Trophoblast cell (in vitro differentiated cells and primary cell): ENCODE measurements at regions not wholly inside any gene's neighbourhood (a gene's known extent, or its start where the extent isn't known, plus 50 kb on each side); places are given as distances from the start of the nearest gene placed in this dataset.

Experiments used
- DNase-seq, 2 donors: peaks; one replicate each; pipeline ENCODE4 v3.0.0-alpha.2; 2016
- H2AFZ ChIP-seq: 2 replicates; pipeline ENCODE4 v1.6.1; 2013; ENCODE audit warnings: low read length, moderate library complexity, mild to moderate bottlenecking; ENCODE audit not compliant: insufficient read depth, poor library complexity
- H2AK5ac ChIP-seq: 2 replicates; pipeline ENCODE4 v1.6.1; 2013; ENCODE audit warnings: mild to moderate bottlenecking, low read length
- H2BK120ac ChIP-seq: 2 replicates; pipeline ENCODE4 v1.6.1; 2013; ENCODE audit warnings: low read length, mild to moderate bottlenecking, moderate library complexity; ENCODE audit not compliant: insufficient read depth, poor library complexity
- H2BK12ac ChIP-seq: 2 replicates; pipeline ENCODE4 v1.6.1; 2013; ENCODE audit warnings: mild to moderate bottlenecking, low read length, moderate library complexity
- H2BK5ac ChIP-seq: 2 replicates; pipeline ENCODE4 v1.6.1; 2013; ENCODE audit warnings: low read length, low read depth, moderate library complexity, mild to moderate bottlenecking; ENCODE audit not compliant: poor library complexity
- H3K14ac ChIP-seq: 2 replicates; pipeline ENCODE4 v1.6.1; 2013; ENCODE audit warnings: mild to moderate bottlenecking, low read length
- H3K18ac ChIP-seq: 2 replicates; pipeline ENCODE4 v1.6.1; 2013; ENCODE audit warnings: mild to moderate bottlenecking, low read length
- H3K23ac ChIP-seq: 2 replicates; pipeline ENCODE4 v1.6.1; 2013; ENCODE audit warnings: low read length
- H3K27ac ChIP-seq: 2 replicates; pipeline ENCODE4 v1.5.1; 2013; ENCODE audit warnings: low read depth, mild to moderate bottlenecking, inconsistent platforms, low read length, moderate library complexity
- H3K27me3 ChIP-seq: 2 replicates; pipeline ENCODE4 v1.6.1; 2013; ENCODE audit warnings: inconsistent platforms, mild to moderate bottlenecking, low read length, moderate library complexity; ENCODE audit not compliant: insufficient read depth
- H3K36me3 ChIP-seq, 2 experiments: 1 replicate in 1 of 2; 2 replicates in 1 of 2; pipeline ENCODE4 v1.6.1; 2013; ENCODE audit warnings: low read length in 2 of 2, mild to moderate bottlenecking in 2 of 2, moderate library complexity in 1 of 2; ENCODE audit not compliant: insufficient read depth in 2 of 2, control insufficient read depth in 1 of 2
- H3K4ac ChIP-seq: 2 replicates; pipeline ENCODE4 v1.6.1; 2013; ENCODE audit warnings: low read depth, mild to moderate bottlenecking, low read length, moderate library complexity
- H3K4me1 ChIP-seq, 2 experiments: 1 replicate in 1 of 2; 2 replicates in 1 of 2; pipeline ENCODE4 v1.6.1; 2013; ENCODE audit warnings: low read length in 2 of 2, mild to moderate bottlenecking in 2 of 2, moderate library complexity in 1 of 2; ENCODE audit not compliant: insufficient read depth in 2 of 2, control insufficient read depth in 1 of 2
- H3K4me2 ChIP-seq: 2 replicates; pipeline ENCODE4 v1.6.1; 2013; ENCODE audit warnings: inconsistent platforms, mild to moderate bottlenecking, low read length, moderate library complexity
- H3K4me3 ChIP-seq: 2 replicates; pipeline ENCODE4 v1.5.1; 2013; ENCODE audit warnings: mild to moderate bottlenecking, low read depth, low read length, inconsistent platforms
- H3K79me1 ChIP-seq: one replicate; pipeline ENCODE4 v1.6.1; 2013; ENCODE audit warnings: low read length
- H3K79me2 ChIP-seq: 2 replicates; pipeline ENCODE4 v1.6.1; 2013; ENCODE audit warnings: low read length, mild to moderate bottlenecking; ENCODE audit not compliant: control insufficient read depth, insufficient read depth, poor library complexity
- H3K9ac ChIP-seq: 2 replicates; pipeline ENCODE4 v1.6.1; 2013; ENCODE audit warnings: mild to moderate bottlenecking, low read length
- H3K9me3 ChIP-seq: 2 replicates; pipeline ENCODE4 v1.6.1; 2013; ENCODE audit warnings: low read depth, mild to moderate bottlenecking, control low read depth, inconsistent platforms, low read length; ENCODE audit not compliant: insufficient read depth
- H4K12ac ChIP-seq: 2 replicates; pipeline ENCODE4 v1.6.1; 2013; ENCODE audit warnings: low read depth, mild to moderate bottlenecking, low read length, moderate library complexity
- H4K8ac ChIP-seq: 2 replicates; pipeline ENCODE4 v1.6.1; 2013; ENCODE audit warnings: low read depth, mild to moderate bottlenecking, low read length, moderate library complexity
- H4K91ac ChIP-seq: one replicate; pipeline ENCODE4 v1.6.1; 2013; ENCODE audit warnings: low read depth, mild to moderate bottlenecking, low read length, moderate library complexity
- WGBS: extraction: QIAGEN DNeasy Blood & Tissue Kit; methylation state at CpG from one replicate; pipeline ENCODE4 v1.1.7; 2013; ENCODE audit warnings: missing lambda C conversion rate; ENCODE audit not compliant: insufficient read length, insufficient coverage; ENCODE audit errors: extremely low coverage; 5-methylcytosine and 5-hydroxymethylcytosine counted together

DNA sequence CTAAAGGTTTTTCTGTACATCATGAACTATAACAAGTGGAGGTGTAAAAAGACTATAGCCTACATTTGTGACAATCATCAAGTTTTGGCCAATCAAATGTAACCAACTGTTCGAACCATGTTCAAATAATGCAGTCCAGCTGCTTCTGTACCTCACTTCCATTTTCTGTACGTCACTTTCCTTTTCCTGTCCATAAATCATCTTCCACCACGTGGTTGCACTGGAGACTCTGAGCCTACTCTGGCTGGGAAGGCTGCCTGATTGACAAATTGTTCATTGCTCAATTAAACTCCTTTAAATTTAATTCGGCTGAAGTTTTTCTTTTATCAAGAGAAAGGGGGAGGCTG is 270.4 kb upstream of the JARID2 start:
- Histone ChIP-seq H3K4me1 (no peaks in the 10 kb centered on the region), H3K79me2 (no peaks in the 10 kb centered on the region), H3K79me1 (no peaks in the 10 kb centered on the region), H3K18ac (no peak overlapping the region), H4K91ac (no peak overlapping the region), H2BK12ac (no peak overlapping the region), H2BK120ac (no peak overlapping the region), H3K4me3 (no peak overlapping the region), H3K9me3 (no peaks in the 10 kb centered on the region), H3K9ac (no peak overlapping the region), H2AK5ac (no peak overlapping the region), H3K23ac (no peak overlapping the region), H3K4me2 (no peak overlapping the region), H4K8ac (no peak overlapping the region), H2BK5ac (no peak overlapping the region), H3K14ac (no peak overlapping the region), H3K36me3 (no peaks in the 10 kb centered on the region), H3K4ac (no peak overlapping the region), H4K12ac (no peak overlapping the region), H3K27ac (no peak overlapping the region), H2AFZ (no peak overlapping the region), H3K27me3 (no peaks in the 10 kb centered on the region)
- DNase-seq = no peak
- no CpG with 5 or more reads among the region's 4 CpGs for WGBS

GRCh38 chr6:14977747-14978382 is 268.0 kb upstream of the JARID2 start:
- no peaks in the 10 kb centered on the region for H3K36me3 ChIP-seq
- no peak overlapping the region for H3K14ac ChIP-seq
- no peak overlapping the region for H3K23ac ChIP-seq
- H3K79me2 ChIP-seq = no peaks in the 10 kb centered on the region
- H2AFZ ChIP-seq = no peak overlapping the region
- WGBS = no CpG with 5 or more reads among the region's 1 CpG
- H4K91ac ChIP-seq = no peak overlapping the region
- H2BK12ac ChIP-seq = no peak overlapping the region
- H3K18ac ChIP-seq = no peak overlapping the region
- no peak overlapping the region for H3K9ac ChIP-seq
- H3K4me1 ChIP-seq = no peaks in the 10 kb centered on the region
- no peak overlapping the region for H3K4ac ChIP-seq
- no peak overlapping the region for H3K4me2 ChIP-seq
- H4K8ac ChIP-seq = no peak overlapping the region
- H3K4me3 ChIP-seq = no peak overlapping the region
- H2BK120ac ChIP-seq = no peak overlapping the region
- H3K27me3 ChIP-seq = no peaks in the 10 kb centered on the region
- no peaks in the 10 kb centered on the region for H3K79me1 ChIP-seq
- no peaks in the 10 kb centered on the region for H3K9me3 ChIP-seq
- no peak overlapping the region for H4K12ac ChIP-seq
- no peak overlapping the region for H3K27ac ChIP-seq
- H2AK5ac ChIP-seq = no peak overlapping the region
- H2BK5ac ChIP-seq = no peak overlapping the region
- DNase-seq = no peak

DNA sequence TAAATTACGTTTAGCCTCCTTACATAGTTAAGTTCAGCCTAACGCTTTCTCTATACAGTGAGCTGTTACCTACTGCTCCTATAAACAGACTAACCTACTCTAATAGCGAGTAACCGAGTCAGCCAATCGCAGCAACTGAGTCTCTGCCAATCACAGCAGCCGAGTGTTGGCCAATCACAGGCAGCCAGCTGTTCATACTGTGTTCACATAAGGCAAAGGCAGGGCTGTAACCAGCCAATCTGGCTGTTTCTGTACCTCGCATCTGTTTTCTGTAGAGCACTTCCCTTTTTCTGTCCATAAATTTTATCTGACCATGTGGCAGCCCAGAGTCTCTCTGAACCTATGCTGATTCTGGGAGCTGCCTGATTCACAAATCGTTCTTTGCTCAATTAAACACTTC is 263.9 kb upstream of the JARID2 start:
- no CpG with 5 or more reads among the region's 8 CpGs for WGBS
- Histone ChIP-seq H3K4me2 (no peak overlapping the region), H3K23ac (no peak overlapping the region), H3K9ac (no peak overlapping the region), H3K4me1 (peaks cover 2 to 6% of the 10 kb centered on the region in 2 experiments), H3K27me3 (no peaks in the 10 kb centered on the region), H3K4ac (no peak overlapping the region), H3K27ac (no peak overlapping the region), H2BK5ac (no peak overlapping the region), H4K91ac (no peak overlapping the region), H3K79me1 (no peaks in the 10 kb centered on the region), H3K18ac (no peak overlapping the region), H3K79me2 (no peaks in the 10 kb centered on the region), H4K8ac (no peak overlapping the region), H2BK120ac (no peak overlapping the region), H2AK5ac (no peak overlapping the region), H3K4me3 (no peak overlapping the region), H2BK12ac (no peak overlapping the region), H3K14ac (no peak overlapping the region), H4K12ac (no peak overlapping the region), H3K9me3 (no peaks in the 10 kb centered on the region), H3K36me3 (no peaks in the 10 kb centered on the region), H2AFZ (no peak overlapping the region)
- DNase-seq = peak; percentile 31 to 63

DNA sequence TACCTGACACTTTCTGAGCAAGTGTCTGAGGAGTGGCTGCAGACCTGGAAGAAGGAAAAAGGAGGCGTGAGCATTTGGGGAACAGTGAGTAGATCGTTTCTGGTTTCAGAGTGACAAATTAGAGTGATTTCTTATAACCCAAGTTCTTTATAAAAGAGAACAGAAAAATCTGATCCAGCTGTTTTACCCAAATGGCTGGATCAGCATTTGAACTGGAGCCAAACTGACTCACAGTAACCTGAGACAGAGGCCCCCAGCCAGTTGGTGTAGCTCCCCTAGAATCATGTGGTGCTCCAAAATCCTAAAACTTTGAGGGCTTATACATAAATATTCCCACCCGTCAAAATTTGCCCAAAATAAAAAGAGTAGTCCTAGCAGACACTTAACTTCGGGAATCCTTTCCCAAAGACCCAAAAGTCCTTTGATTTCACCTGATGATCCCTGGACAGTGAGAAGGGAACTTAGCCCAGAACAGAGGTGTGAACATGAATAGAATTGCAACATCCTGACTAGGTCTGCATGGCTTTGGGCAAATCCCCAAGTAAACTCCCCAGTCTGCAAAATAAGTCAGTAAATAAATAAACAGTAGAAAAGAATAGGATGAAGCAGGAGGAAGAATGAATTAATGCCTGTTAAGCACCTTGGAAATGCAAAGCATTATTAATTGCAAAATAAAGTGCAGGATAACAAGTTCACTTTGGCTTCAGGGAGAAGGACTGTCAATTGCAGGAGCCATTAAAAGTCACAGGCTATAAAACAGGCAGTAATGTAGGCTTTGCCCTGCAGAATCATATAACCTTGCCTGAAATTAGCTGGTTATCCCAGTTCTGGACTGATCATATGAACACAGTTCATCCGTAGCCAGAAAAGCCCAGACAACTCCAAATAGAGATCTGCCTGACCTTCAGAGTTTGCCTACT is 262.0 kb upstream of the JARID2 start:
- Histone ChIP-seq H3K27ac (no peak overlapping the region), H3K23ac (no peak overlapping the region), H3K79me2 (no peaks in the 10 kb centered on the region), H3K4me3 (no peak overlapping the region), H2BK120ac (no peak overlapping the region), H3K9me3 (no peaks in the 10 kb centered on the region), H3K9ac (no peak overlapping the region), H3K4me1 (peaks cover 2 to 6% of the 10 kb centered on the region in 2 experiments), H3K4me2 (peak overlapping the region; percentile 18), H2BK12ac (no peak overlapping the region), H3K18ac (no peak overlapping the region), H2AFZ (no peak overlapping the region), H3K14ac (no peak overlapping the region), H2AK5ac (no peak overlapping the region), H3K36me3 (no peaks in the 10 kb centered on the region), H3K27me3 (no peaks in the 10 kb centered on the region), H3K4ac (no peak overlapping the region), H2BK5ac (no peak overlapping the region), H3K79me1 (no peaks in the 10 kb centered on the region), H4K12ac (no peak overlapping the region), H4K91ac (no peak overlapping the region), H4K8ac (no peak overlapping the region)
- DNase-seq = no peak
- no CpG with 5 or more reads among the region's 5 CpGs for WGBS
